ENCODE measurements at regions not wholly inside any gene's neighbourhood (a gene's known extent, or its start where the extent isn't known, plus 50 kb on each side); places are given as distances from the start of the nearest gene placed in this dataset.

GRCh38 chr11:80562523-80563125 lies 1121.8 kb upstream of the TENM4 start:
- TF ChIP-seq CTCF (IDR thresholded peaks at IDR 0.05; ENCODE audit: borderline replicate concordance, extremely low read depth, insufficient read depth), result no peak
- no peak overlapping the region for H3K9ac ChIP-seq (ENCODE audit: low read length in 3 of 3)

DNA sequence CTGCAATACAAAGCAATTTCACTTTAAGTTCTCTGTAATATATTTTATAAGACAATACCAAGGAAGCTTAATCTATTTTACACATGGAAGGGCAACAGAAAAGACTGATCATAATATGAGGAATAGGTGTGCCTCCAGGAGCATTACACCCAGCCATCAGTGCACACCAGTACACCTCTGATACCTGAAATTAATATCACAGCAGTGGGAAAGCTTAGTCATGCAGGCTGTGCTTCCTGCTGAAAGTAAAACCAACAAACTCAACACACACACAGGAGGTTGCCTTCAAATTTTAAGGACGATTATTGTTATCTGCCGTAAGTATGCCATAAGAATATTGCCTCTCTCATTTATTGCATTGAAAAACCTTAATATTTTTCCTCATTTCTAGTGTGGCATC lies 1119.1 kb upstream of the TENM4 start:
- no peak for TF ChIP-seq CTCF (IDR thresholded peaks at IDR 0.05; ENCODE audit: borderline replicate concordance, extremely low read depth, insufficient read depth)
- Histone ChIP-seq H3K27ac (ENCODE audit: low read depth in 2 of 2, low read length in 2 of 2) (no peak overlapping the region), H3K4me3 (ENCODE audit: low read length in 3 of 3) (no peak overlapping the region), H3K36me3 (ENCODE audit: control insufficient read depth in 2 of 3, insufficient read depth in 3 of 3, low read length in 3 of 3) (no peaks in the 10 kb centered on the region), H3K4me1 (ENCODE audit: control insufficient read depth in 2 of 3, insufficient read depth in 2 of 3, low read depth in 1 of 3, low read length in 3 of 3) (no peaks in the 10 kb centered on the region), H3K27me3 (ENCODE audit: control insufficient read depth, insufficient read depth, low read length) (no peaks in the 10 kb centered on the region), H3K9me3 (ENCODE audit: control insufficient read depth in 2 of 3, insufficient read depth in 1 of 3, low read length in 3 of 3) (no peaks in the 10 kb centered on the region), H3K9ac (ENCODE audit: low read length in 3 of 3) (no peak overlapping the region)
- FAIRE-seq, result no peak
- intact Hi-C loops (cut with DNase I), result no loop called here
- DNase-seq, result no peak

More at GRCh38 chr11:80562523-80563125, 1121.8 kb upstream of the TENM4 start:
- Histone ChIP-seq H3K4me1 (ENCODE audit: control insufficient read depth in 2 of 3, insufficient read depth in 2 of 3, low read depth in 1 of 3, low read length in 3 of 3) (no peaks in the 10 kb centered on the region), H3K27ac (ENCODE audit: low read depth in 2 of 2, low read length in 2 of 2) (no peak overlapping the region), H3K27me3 (ENCODE audit: control insufficient read depth, insufficient read depth, low read length) (no peaks in the 10 kb centered on the region), H3K36me3 (ENCODE audit: control insufficient read depth in 2 of 3, insufficient read depth in 3 of 3, low read length in 3 of 3) (no peaks in the 10 kb centered on the region), H3K9me3 (ENCODE audit: control insufficient read depth in 2 of 3, insufficient read depth in 1 of 3, low read length in 3 of 3) (no peaks in the 10 kb centered on the region), H3K4me3 (ENCODE audit: low read length in 3 of 3) (no peak overlapping the region)
- DNase-seq (no peak), FAIRE-seq (no peak)
- intact Hi-C loops (cut with DNase I), result no loop called here

GRCh38 chr11:80553565-80553964 lies 1112.7 kb upstream of the TENM4 start:
- no peak for DNase-seq
- H3K4me1 ChIP-seq (ENCODE audit: control insufficient read depth in 2 of 3, insufficient read depth in 2 of 3, low read depth in 1 of 3, low read length in 3 of 3), result no peaks in the 10 kb centered on the region
- H3K27ac ChIP-seq (ENCODE audit: low read depth in 2 of 2, low read length in 2 of 2), result no peak overlapping the region
- intact Hi-C loops (cut with DNase I), result no loop called here
- H3K36me3 ChIP-seq (ENCODE audit: control insufficient read depth in 2 of 3, insufficient read depth in 3 of 3, low read length in 3 of 3), result no peaks in the 10 kb centered on the region
- no peak for TF ChIP-seq CTCF (IDR thresholded peaks at IDR 0.05; ENCODE audit: borderline replicate concordance, extremely low read depth, insufficient read depth)
- H3K9me3 ChIP-seq (ENCODE audit: control insufficient read depth in 2 of 3, insufficient read depth in 1 of 3, low read length in 3 of 3), result no peaks in the 10 kb centered on the region
- H3K9ac ChIP-seq (ENCODE audit: low read length in 3 of 3), result no peak overlapping the region
- no peaks in the 10 kb centered on the region for H3K27me3 ChIP-seq (ENCODE audit: control insufficient read depth, insufficient read depth, low read length)
- no peak overlapping the region for H3K4me3 ChIP-seq (ENCODE audit: low read length in 3 of 3)
- no peak for FAIRE-seq

- no peak for DNase-seq
- FAIRE-seq, result no peak
- Histone ChIP-seq H3K9ac (ENCODE audit: low read length in 3 of 3) (no peak overlapping the region), H3K27me3 (ENCODE audit: control insufficient read depth, insufficient read depth, low read length) (no peaks in the 10 kb centered on the region), H3K4me1 (ENCODE audit: control insufficient read depth in 2 of 3, insufficient read depth in 2 of 3, low read depth in 1 of 3, low read length in 3 of 3) (no peaks in the 10 kb centered on the region), H3K27ac (ENCODE audit: low read depth in 2 of 2, low read length in 2 of 2) (no peak overlapping the region), H3K36me3 (ENCODE audit: control insufficient read depth in 2 of 3, insufficient read depth in 3 of 3, low read length in 3 of 3) (no peaks in the 10 kb centered on the region), H3K9me3 (ENCODE audit: control insufficient read depth in 2 of 3, insufficient read depth in 1 of 3, low read length in 3 of 3) (peaks cover 0 to 3% (median 0%) of the 10 kb centered on the region in 3 donors), H3K4me3 (ENCODE audit: low read length in 3 of 3) (no peak overlapping the region)
- intact Hi-C loops (cut with DNase I), result no loop called here
- no peak for TF ChIP-seq CTCF (IDR thresholded peaks at IDR 0.05; ENCODE audit: borderline replicate concordance, extremely low read depth, insufficient read depth)
Observed at GRCh38 chr11:80542704-80543103, 1101.9 kb upstream of the TENM4 start.
